Heart left ventricle (tissue), 16 donors: ENCODE measurements at regions not wholly inside any gene's neighbourhood (a gene's known extent, or its start where the extent isn't known, plus 50 kb on each side); places are given as distances from the start of the nearest gene placed in this dataset.

Experiments
- ATAC-seq, 4 donors: fragments of 200-7000 bp; cut with Tn5 transposase; one replicate each; pipeline ENCODE4 v1.9.1; 2020 to 2022; ENCODE audit warnings: moderate library complexity in 4 of 4, mild to moderate bottlenecking in 3 of 4, moderate number of reproducible peaks in 1 of 4
- DNase-seq, 5 donors: peaks; one replicate each; pipeline ENCODE4 v3.0.0-alpha.2; 2020
- H3K27ac ChIP-seq, 12 donors: fragments of 200-600 bp; sonication (generic) in 4 of 12; one replicate each; pipeline versions ENCODE4 v1.5.0 to v1.8.0; 2016 to 2022; ENCODE audit warnings: mild to moderate bottlenecking in 2 of 12
- H3K27me3 ChIP-seq, 9 donors: fragments of 200-600 bp; sonication (generic) in 2 of 9; one replicate each; pipeline versions ENCODE4 v1.5.1 to v1.8.0; 2016 to 2022; ENCODE audit warnings: mild to moderate bottlenecking in 3 of 9
- H3K36me3 ChIP-seq, 9 donors: fragments of 200-600 bp; sonication (generic) in 2 of 9; one replicate each; pipeline versions ENCODE4 v1.5.0 to v1.8.0; 2018 to 2022; ENCODE audit warnings: mild to moderate bottlenecking in 2 of 9
- H3K4me1 ChIP-seq, 12 donors: fragments of 200-600 bp; sonication (generic) in 4 of 12; one replicate each; pipeline versions ENCODE4 v1.5.0 to v1.8.0; 2016 to 2022; ENCODE audit warnings: mild to moderate bottlenecking in 3 of 12
- H3K4me3 ChIP-seq, 12 donors: fragments of 200-600 bp; sonication (generic) in 4 of 12; one replicate each; pipeline versions ENCODE4 v1.5.0 to v1.8.0; 2017 to 2022; ENCODE audit warnings: mild to moderate bottlenecking in 9 of 12, moderate library complexity in 4 of 12
- H3K9me3 ChIP-seq, 12 donors: fragments of 200-600 bp; sonication (generic) in 4 of 12; one replicate each; pipeline versions ENCODE4 v1.5.0 to v1.8.0; 2016 to 2022; ENCODE audit warnings: mild to moderate bottlenecking in 1 of 12
- CTCF ChIP-seq, 12 donors: fragments of 200-600 bp; sonication (generic) in 4 of 12; IDR thresholded peaks; one replicate each; pipeline versions ENCODE4 v1.5.0 to v1.8.0; 2018 to 2022; ENCODE audit warnings: antibody characterized with exemption in 12 of 12, mild to moderate bottlenecking in 5 of 12
- POLR2A ChIP-seq, 2 donors: fragments of 450-650 bp; IDR thresholded peaks; one replicate each; pipeline ENCODE4 v1.6.1; 2017; ENCODE audit warnings: antibody characterized with exemption in 2 of 2, mild to moderate bottlenecking in 2 of 2, moderate library complexity in 2 of 2
- WGBS, 4 donors: extraction: QIAGEN DNeasy Blood & Tissue Kit in 2 of 4; methylation state at CpG; one replicate each; pipeline versions ENCODE4 v1.1.5 to v1.1.7; 2013 to 2018; 5-methylcytosine and 5-hydroxymethylcytosine counted together
- intact Hi-C, 10 donors: fragments of 100-400 bp; cut with DNase I; formaldehyde crosslinking; loops; one replicate each; pipeline versions ENCODE4 v1.11.1 to v1.14.2; 2022
- donor health status: ischemic (EF 13 %, LVEDD 7.1; RV severe dilation, severe dysfunction).
- donor health status: healthy with polysubstance abuse.
- donor health status: DM: no; HTN: yes; CAD: no.
- donor health status: DM: no; HTN: no; CAD: no.
- donor health status: ischemic (EF 25% LVEDD 6.9; RV normal size, moderate dysfunction).
- donor health status: ischemic (EF 25% LVEDD 5.7; RV mildly dilated, moderate dysfunction).
- donor health status: healthy.
- donor health status: DM: yes; HTN: yes; CAD: no.
- donor health status: ischemic (EF 35%, LVEDD 5.7; RV mildly dilated, moderate dysfunction).
- donor health status: nonischemic (EF 11% LVEDD 7.7; RV severe dilation, severe dysfunction).
- donor health status: DM: yes; HTN: yes; CAD: no.
- donor health status: PGD.
- donor health status: ischemic (EF 29% LVEDD 5.4; RV normal size, mild dysfunction).
- donor health status: nonischemic (EF 23%, LVEDD 6.1; RV moderate dilation, normal function).

GRCh38 chr1:97013136-97013535, 291.6 kb downstream of the PTBP2 start:
- Histone ChIP-seq H3K36me3 (no peaks in the 10 kb centered on the region), H3K4me3 (no peak overlapping the region), H3K9me3 (no peaks in the 10 kb centered on the region), H3K27ac (no peak overlapping the region), H3K4me1 (no peaks in the 10 kb centered on the region), H3K27me3 (no peaks in the 10 kb centered on the region)
- 78 to 84% (median 80%) methylated on average over 2 of the region's 2 CpGs for WGBS, 4 donors
- TF ChIP-seq POLR2A (IDR thresholded peaks at IDR 0.05) (no peak), CTCF (IDR thresholded peaks at IDR 0.05) (no peak)
- no peak for ATAC-seq
- DNase-seq, result no peak
- intact Hi-C loops, result no loop called here

- no peaks in the 10 kb centered on the region for H3K4me1 ChIP-seq
- TF ChIP-seq POLR2A (IDR thresholded peaks at IDR 0.05), result no peak
- no peak for TF ChIP-seq CTCF (IDR thresholded peaks at IDR 0.05)
- DNase-seq (no peak), ATAC-seq (peak in 3 of 4 donors; percentile 47 to 89 (median 48))
- no peaks in the 10 kb centered on the region for H3K36me3 ChIP-seq
- no peak overlapping the region for H3K4me3 ChIP-seq
- H3K27ac ChIP-seq, result peak overlapping the region in 2 of 12 donors; percentile 5 to 21
- no peaks in the 10 kb centered on the region for H3K27me3 ChIP-seq
- 29 to 53% (median 39%) methylated on average over 1 of the region's 1 CpG for WGBS, 4 donors
- intact Hi-C loops, result no loop called here
- no peaks in the 10 kb centered on the region for H3K9me3 ChIP-seq
Measured at GRCh38 chr1:97013941-97014340, 292.4 kb downstream of the PTBP2 start.

DNA sequence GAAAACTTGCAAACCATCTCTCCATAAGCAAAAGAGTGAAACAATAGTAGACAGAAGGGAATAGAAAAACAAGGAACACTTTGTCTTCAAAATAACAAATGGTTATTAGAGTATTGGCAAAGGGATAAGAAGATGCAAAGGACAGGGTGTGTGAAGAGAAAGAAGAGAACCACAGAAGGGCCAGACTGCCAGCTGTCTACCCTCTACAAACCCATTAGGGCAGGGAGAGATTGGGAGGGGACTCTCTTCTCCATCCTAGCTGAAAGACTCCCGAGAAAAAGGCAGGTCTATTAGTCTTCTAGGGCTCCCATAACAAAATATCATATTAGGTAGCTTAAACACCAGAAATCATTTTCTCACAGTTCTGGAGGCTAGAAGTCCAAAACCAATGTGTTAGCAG, 292.8 kb downstream of the PTBP2 start:
- Histone ChIP-seq H3K27ac (peak overlapping the region in 2 of 12 donors; percentile 5 to 14), H3K27me3 (no peaks in the 10 kb centered on the region), H3K9me3 (no peaks in the 10 kb centered on the region), H3K4me1 (no peaks in the 10 kb centered on the region), H3K4me3 (no peak overlapping the region), H3K36me3 (no peaks in the 10 kb centered on the region)
- WGBS, 4 donors, result 67 to 81% (median 76%) methylated on average over 1 of the region's 1 CpG
- ATAC-seq, result peak in 2 of 4 donors; percentile 26 to 33
- no peak for DNase-seq
- TF ChIP-seq CTCF (IDR thresholded peaks at IDR 0.05) (no peak), POLR2A (IDR thresholded peaks at IDR 0.05) (no peak)
- intact Hi-C loops, result no loop called here

DNA sequence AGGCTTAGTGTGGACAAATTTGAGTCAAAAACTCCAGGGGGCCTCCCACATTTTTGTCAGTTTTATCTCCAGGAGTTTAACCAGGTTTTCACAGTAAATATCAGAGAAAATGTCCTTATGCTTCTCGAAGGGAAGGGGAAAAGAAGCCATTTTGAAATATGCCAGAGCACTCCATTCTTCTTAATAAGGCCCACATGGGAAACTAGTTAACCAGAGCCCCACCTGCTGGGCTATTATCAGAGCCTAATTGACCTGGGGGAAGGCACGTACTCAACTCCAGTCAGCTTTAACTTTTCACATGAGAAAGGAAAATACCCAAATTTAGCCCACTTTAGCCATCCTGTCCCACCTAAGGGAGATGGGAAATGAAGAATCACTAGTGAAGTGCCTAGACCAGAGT, 296.3 kb downstream of the PTBP2 start:
- 36 to 44% (median 40%) methylated on average over 2 of the region's 2 CpGs for WGBS, 4 donors
- Histone ChIP-seq H3K27ac (no peak overlapping the region), H3K36me3 (no peaks in the 10 kb centered on the region), H3K4me1 (no peaks in the 10 kb centered on the region), H3K9me3 (no peaks in the 10 kb centered on the region), H3K4me3 (no peak overlapping the region), H3K27me3 (no peaks in the 10 kb centered on the region)
- DNase-seq (no peak), ATAC-seq (no peak)
- TF ChIP-seq POLR2A (IDR thresholded peaks at IDR 0.05), result no peak
- no peak for TF ChIP-seq CTCF (IDR thresholded peaks at IDR 0.05)
- intact Hi-C loops, result no loop called here
